HG03442 (cell line): ENCODE measurements at regions not wholly inside any gene's neighbourhood (a gene's known extent, or its start where the extent isn't known, plus 50 kb on each side); places are given as distances from the start of the nearest gene placed in this dataset.
A peak's percentile ranks its signal among the peaks of the same experiment; 100 is the strongest.
"Not testable (repeated sequence)": the region's sequence is repeated elsewhere in the genome, so short reads cannot be mapped to it uniquely, and the experiment has no call there.

ENCODE experiments used
- ATAC-seq: cut with Tn5 transposase; IDR thresholded peaks from one replicate; pipeline ENCODE4 v1.9.1; 2021; ENCODE audit warnings: mild to moderate bottlenecking, moderate library complexity; ENCODE audit not compliant: unreplicated experiment

GRCh38 chr6:22349051-22349450 is 52.2 kb upstream of the PRL start:
- no peak for ATAC-seq

GRCh38 chr6:22349528-22349927 is 52.7 kb upstream of the PRL start:
- ATAC-seq = no peak

- ATAC-seq = no peak
These were observed 53.3 kb upstream of the PRL start for GRCh38 chr6:22350109-22350508.

- no peak for ATAC-seq
These were observed 56.3 kb upstream of the PRL start for GRCh38 chr6:22353101-22353500.

- ATAC-seq = no peak
These were observed 59.6 kb upstream of the PRL start for GRCh38 chr6:22356362-22356940.

- ATAC-seq = peak; percentile 65
These were observed 60.9 kb upstream of the PRL start for GRCh38 chr6:22357724-22358189.

GRCh38 chr6:22361576-22361975 is 64.7 kb upstream of the PRL start:
- no peak for ATAC-seq

GRCh38 chr6:22362361-22362760 is 65.5 kb upstream of the PRL start:
- no peak for ATAC-seq

- ATAC-seq = no peak
These were observed 66.4 kb upstream of the PRL start for GRCh38 chr6:22363166-22363713.

- ATAC-seq = no peak
These were observed 66.9 kb upstream of the PRL start for GRCh38 chr6:22363714-22364239.

GRCh38 chr6:22364306-22364705 is 67.5 kb upstream of the PRL start:
- ATAC-seq = no peak

- no peak for ATAC-seq
These were observed 69.4 kb upstream of the PRL start for GRCh38 chr6:22366214-22366613.

- ATAC-seq = no peak
These were observed 70.5 kb upstream of the PRL start for GRCh38 chr6:22367346-22367745.

- ATAC-seq = no peak
These were observed 72.0 kb upstream of the PRL start for GRCh38 chr6:22368794-22369193.

- ATAC-seq = peak; percentile 92
These were observed 76.1 kb upstream of the PRL start for GRCh38 chr6:22372922-22373321.

- ATAC-seq = not testable (repeated sequence)
These were observed 78.1 kb upstream of the PRL start for GRCh38 chr6:22374950-22375349.

GRCh38 chr6:22376293-22376692 is 79.5 kb upstream of the PRL start:
- ATAC-seq = not testable (repeated sequence)

- ATAC-seq = not testable (repeated sequence)
These were observed 81.7 kb upstream of the PRL start for GRCh38 chr6:22378536-22378935.

GRCh38 chr6:22380236-22380635 is 83.4 kb upstream of the PRL start:
- ATAC-seq = no peak

- no peak for ATAC-seq
These were observed 85.2 kb upstream of the PRL start for GRCh38 chr6:22381845-22382544.

GRCh38 chr6:22383016-22383415 is 86.2 kb upstream of the PRL start:
- ATAC-seq = no peak

GRCh38 chr6:22392711-22393110 is 95.9 kb upstream of the PRL start:
- ATAC-seq = no peak
